ENCODE measurements at regions not wholly inside any gene's neighbourhood (a gene's known extent, or its start where the extent isn't known, plus 50 kb on each side); places are given as distances from the start of the nearest gene placed in this dataset.
"Not testable (repeated sequence)": the region's sequence is repeated elsewhere in the genome, so short reads cannot be mapped to it uniquely, and the experiment has no call there.

DNA sequence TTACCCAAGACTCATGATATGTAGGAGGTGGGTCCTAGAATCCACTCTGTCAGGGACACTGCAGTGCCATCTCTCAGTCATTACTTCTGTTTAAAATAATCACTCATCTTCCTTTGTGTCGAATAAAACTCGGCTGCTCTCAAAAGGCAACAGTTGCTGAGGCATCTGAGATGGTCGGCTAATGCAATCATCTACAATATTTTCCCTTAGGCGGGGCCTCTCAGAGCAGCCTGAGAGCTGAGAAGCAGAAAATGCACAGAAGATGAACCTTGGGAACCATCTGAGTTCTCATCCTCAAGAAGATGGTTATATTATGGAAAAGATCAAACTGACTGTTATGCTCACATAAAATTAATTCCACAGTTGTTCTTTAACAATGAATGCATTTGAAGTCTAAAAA, 1518.2 kb upstream of the TENM4 start:
- Histone ChIP-seq H3K9me3 (ENCODE audit: low read length) (no peaks in the 10 kb centered on the region), H3K4me3 (ENCODE audit: low read depth in 1 of 2, low read length in 2 of 2) (no peak overlapping the region), H3K4me1 (ENCODE audit: insufficient read depth, low read length) (no peaks in the 10 kb centered on the region), H3K27me3 (ENCODE audit: control insufficient read depth in 1 of 2, insufficient read depth in 2 of 2, low read length in 2 of 2) (no peaks in the 10 kb centered on the region), H3K27ac (ENCODE audit: low read depth, low read length) (no peak overlapping the region), H3K9ac (ENCODE audit: low read length) (no peak overlapping the region), H3K36me3 (ENCODE audit: insufficient read depth, low read length) (no peaks in the 10 kb centered on the region)

- Histone ChIP-seq H3K9ac (ENCODE audit: low read length) (no peak overlapping the region), H3K9me3 (ENCODE audit: low read length) (no peaks in the 10 kb centered on the region), H3K4me3 (ENCODE audit: low read depth in 1 of 2, low read length in 2 of 2) (no peak overlapping the region), H3K36me3 (ENCODE audit: insufficient read depth, low read length) (no peaks in the 10 kb centered on the region), H3K27me3 (ENCODE audit: control insufficient read depth in 1 of 2, insufficient read depth in 2 of 2, low read length in 2 of 2) (no peaks in the 10 kb centered on the region), H3K27ac (ENCODE audit: low read depth, low read length) (no peak overlapping the region), H3K4me1 (ENCODE audit: insufficient read depth, low read length) (no peaks in the 10 kb centered on the region)
Measured at GRCh38 chr11:80958361-80958760, 1517.5 kb upstream of the TENM4 start.

GRCh38 chr11:80955588-80955987, 1514.8 kb upstream of the TENM4 start:
- Histone ChIP-seq H3K27me3 (ENCODE audit: control insufficient read depth in 1 of 2, insufficient read depth in 2 of 2, low read length in 2 of 2) (no peaks in the 10 kb centered on the region), H3K9ac (ENCODE audit: low read length) (no peak overlapping the region), H3K36me3 (ENCODE audit: insufficient read depth, low read length) (no peaks in the 10 kb centered on the region), H3K4me1 (ENCODE audit: insufficient read depth, low read length) (no peaks in the 10 kb centered on the region), H3K9me3 (ENCODE audit: low read length) (no peaks in the 10 kb centered on the region), H3K4me3 (ENCODE audit: low read depth in 1 of 2, low read length in 2 of 2) (no peak overlapping the region), H3K27ac (ENCODE audit: low read depth, low read length) (no peak overlapping the region)

DNA sequence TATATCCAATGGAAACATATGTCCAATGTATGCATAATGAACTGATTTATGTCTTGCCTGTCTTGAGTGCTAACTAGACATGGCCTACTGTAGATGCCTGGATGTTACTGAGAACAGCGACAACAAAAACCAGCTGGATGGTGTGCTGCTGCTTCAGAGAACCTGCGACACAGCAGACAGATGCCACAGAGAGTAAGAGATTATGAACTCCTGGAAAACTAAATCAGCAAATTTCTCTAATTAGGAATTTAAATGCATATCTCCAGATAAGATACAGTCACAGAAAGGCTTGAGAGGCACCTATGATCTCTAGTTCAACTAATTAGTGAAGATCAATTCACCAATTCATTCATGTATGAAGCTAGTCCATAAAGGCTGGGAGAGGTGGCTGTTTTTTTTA, 1508.0 kb upstream of the TENM4 start:
- H3K9ac ChIP-seq (ENCODE audit: low read length), result no peak overlapping the region
- no peaks in the 10 kb centered on the region for H3K36me3 ChIP-seq (ENCODE audit: insufficient read depth, low read length)
- H3K4me3 ChIP-seq (ENCODE audit: low read depth in 1 of 2, low read length in 2 of 2), result no peak overlapping the region

GRCh38 chr11:80944758-80945157, 1503.9 kb upstream of the TENM4 start:
- H3K9me3 ChIP-seq (ENCODE audit: low read length), result no peaks in the 10 kb centered on the region

More for the DNA sequence above, 1508.0 kb upstream of the TENM4 start:
- no peaks in the 10 kb centered on the region for H3K27me3 ChIP-seq (ENCODE audit: control insufficient read depth in 1 of 2, insufficient read depth in 2 of 2, low read length in 2 of 2)
- no peak overlapping the region for H3K27ac ChIP-seq (ENCODE audit: low read depth, low read length)
- H3K9me3 ChIP-seq (ENCODE audit: low read length), result no peaks in the 10 kb centered on the region
- H3K4me1 ChIP-seq (ENCODE audit: insufficient read depth, low read length), result no peaks in the 10 kb centered on the region

GRCh38 chr11:80943226-80943625, 1502.4 kb upstream of the TENM4 start:
- H3K27ac ChIP-seq (ENCODE audit: low read depth, low read length), result no peak overlapping the region
- H3K9ac ChIP-seq (ENCODE audit: low read length), result no peak overlapping the region
- no peaks in the 10 kb centered on the region for H3K36me3 ChIP-seq (ENCODE audit: insufficient read depth, low read length)
- no peak overlapping the region for H3K4me3 ChIP-seq (ENCODE audit: low read depth in 1 of 2, low read length in 2 of 2)
- H3K27me3 ChIP-seq (ENCODE audit: control insufficient read depth in 1 of 2, insufficient read depth in 2 of 2, low read length in 2 of 2), result no peaks in the 10 kb centered on the region
- no peaks in the 10 kb centered on the region for H3K4me1 ChIP-seq (ENCODE audit: insufficient read depth, low read length)
- H3K9me3 ChIP-seq (ENCODE audit: low read length), result no peaks in the 10 kb centered on the region

More at GRCh38 chr11:80944758-80945157, 1503.9 kb upstream of the TENM4 start:
- no peak overlapping the region for H3K4me3 ChIP-seq (ENCODE audit: low read depth in 1 of 2, low read length in 2 of 2)
- no peaks in the 10 kb centered on the region for H3K4me1 ChIP-seq (ENCODE audit: insufficient read depth, low read length)
- no peaks in the 10 kb centered on the region for H3K27me3 ChIP-seq (ENCODE audit: control insufficient read depth in 1 of 2, insufficient read depth in 2 of 2, low read length in 2 of 2)
- no peak overlapping the region for H3K27ac ChIP-seq (ENCODE audit: low read depth, low read length)
- H3K36me3 ChIP-seq (ENCODE audit: insufficient read depth, low read length), result no peaks in the 10 kb centered on the region
- no peak overlapping the region for H3K9ac ChIP-seq (ENCODE audit: low read length)

- Histone ChIP-seq H3K4me1 (ENCODE audit: insufficient read depth, low read length) (no peaks in the 10 kb centered on the region), H3K27me3 (ENCODE audit: control insufficient read depth in 1 of 2, insufficient read depth in 2 of 2, low read length in 2 of 2) (no peaks in the 10 kb centered on the region), H3K4me3 (ENCODE audit: low read depth in 1 of 2, low read length in 2 of 2) (no peak overlapping the region), H3K9me3 (ENCODE audit: low read length) (no peaks in the 10 kb centered on the region), H3K9ac (ENCODE audit: low read length) (no peak overlapping the region), H3K36me3 (ENCODE audit: insufficient read depth, low read length) (no peaks in the 10 kb centered on the region), H3K27ac (ENCODE audit: low read depth, low read length) (no peak overlapping the region)
Measured at GRCh38 chr11:80937842-80938241, 1497.0 kb upstream of the TENM4 start.

GRCh38 chr11:80930038-80930437, 1489.2 kb upstream of the TENM4 start:
- H3K27ac ChIP-seq (ENCODE audit: low read depth, low read length), result no peak overlapping the region
- H3K4me1 ChIP-seq (ENCODE audit: insufficient read depth, low read length), result no peaks in the 10 kb centered on the region
- no peaks in the 10 kb centered on the region for H3K27me3 ChIP-seq (ENCODE audit: control insufficient read depth in 1 of 2, insufficient read depth in 2 of 2, low read length in 2 of 2)

DNA sequence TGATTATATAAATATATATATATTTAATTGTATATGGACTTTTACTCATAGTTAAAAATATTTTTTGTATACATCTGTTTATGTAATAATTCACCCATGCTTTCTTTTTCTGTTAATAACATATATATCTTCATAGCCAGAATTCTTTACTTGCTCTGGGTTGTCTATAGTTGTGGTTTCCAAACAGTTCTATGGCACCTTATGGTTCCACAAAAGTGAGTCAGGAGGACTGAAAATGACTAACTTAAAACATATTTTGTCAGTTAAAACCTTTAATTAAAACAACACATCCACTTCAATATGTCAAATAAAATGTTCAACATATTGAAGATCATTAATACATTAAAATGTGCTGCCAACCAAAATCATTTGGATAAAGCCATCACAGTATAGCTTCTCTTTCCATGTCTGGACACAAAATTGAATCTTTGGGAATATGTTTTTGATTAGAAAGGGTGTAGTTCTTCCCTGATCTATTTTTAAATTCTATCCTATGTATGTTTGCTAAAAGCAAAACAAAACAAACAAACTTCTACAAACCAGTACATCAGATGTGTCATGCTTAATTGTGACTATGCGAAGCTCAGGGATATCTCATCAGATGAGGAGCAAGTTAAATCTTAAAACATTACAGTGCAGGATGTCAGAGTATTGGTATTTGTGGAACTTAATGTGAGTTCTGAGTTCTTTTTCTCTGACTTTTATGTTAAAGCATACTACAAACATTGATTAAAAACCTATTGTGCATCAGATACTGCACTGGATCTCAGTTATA, 1488.4 kb upstream of the TENM4 start:
- H3K9me3 ChIP-seq (ENCODE audit: low read length), result no peaks in the 10 kb centered on the region
- H3K4me1 ChIP-seq (ENCODE audit: insufficient read depth, low read length), result no peaks in the 10 kb centered on the region
- H3K27me3 ChIP-seq (ENCODE audit: control insufficient read depth in 1 of 2, insufficient read depth in 2 of 2, low read length in 2 of 2), result no peaks in the 10 kb centered on the region
- no peak overlapping the region for H3K9ac ChIP-seq (ENCODE audit: low read length)
- no peaks in the 10 kb centered on the region for H3K36me3 ChIP-seq (ENCODE audit: insufficient read depth, low read length)
- no peak overlapping the region for H3K27ac ChIP-seq (ENCODE audit: low read depth, low read length)
- no peak overlapping the region for H3K4me3 ChIP-seq (ENCODE audit: low read depth in 1 of 2, low read length in 2 of 2)

More at GRCh38 chr11:80930038-80930437, 1489.2 kb upstream of the TENM4 start:
- H3K9ac ChIP-seq (ENCODE audit: low read length), result no peak overlapping the region
- H3K36me3 ChIP-seq (ENCODE audit: insufficient read depth, low read length), result no peaks in the 10 kb centered on the region
- H3K4me3 ChIP-seq (ENCODE audit: low read depth in 1 of 2, low read length in 2 of 2), result no peak overlapping the region
- no peaks in the 10 kb centered on the region for H3K9me3 ChIP-seq (ENCODE audit: low read length)

- Histone ChIP-seq H3K36me3 (ENCODE audit: insufficient read depth, low read length) (no peaks in the 10 kb centered on the region), H3K9ac (ENCODE audit: low read length) (no peak overlapping the region), H3K9me3 (ENCODE audit: low read length) (no peaks in the 10 kb centered on the region), H3K27me3 (ENCODE audit: control insufficient read depth in 1 of 2, insufficient read depth in 2 of 2, low read length in 2 of 2) (no peaks in the 10 kb centered on the region), H3K27ac (ENCODE audit: low read depth, low read length) (no peak overlapping the region), H3K4me3 (ENCODE audit: low read depth in 1 of 2, low read length in 2 of 2) (no peak overlapping the region), H3K4me1 (ENCODE audit: insufficient read depth, low read length) (no peaks in the 10 kb centered on the region)
Measured at GRCh38 chr11:80925321-80925720, 1484.5 kb upstream of the TENM4 start.

GRCh38 chr11:80921310-80921709, 1480.5 kb upstream of the TENM4 start:
- not testable (repeated sequence) for H3K9me3 ChIP-seq (ENCODE audit: low read length); H3K4me3 ChIP-seq (ENCODE audit: low read depth in 1 of 2, low read length in 2 of 2); H3K36me3 ChIP-seq (ENCODE audit: insufficient read depth, low read length); H3K27ac ChIP-seq (ENCODE audit: low read depth, low read length); H3K4me1 ChIP-seq (ENCODE audit: insufficient read depth, low read length); H3K27me3 ChIP-seq (ENCODE audit: control insufficient read depth in 1 of 2, insufficient read depth in 2 of 2, low read length in 2 of 2); H3K9ac ChIP-seq (ENCODE audit: low read length)

DNA sequence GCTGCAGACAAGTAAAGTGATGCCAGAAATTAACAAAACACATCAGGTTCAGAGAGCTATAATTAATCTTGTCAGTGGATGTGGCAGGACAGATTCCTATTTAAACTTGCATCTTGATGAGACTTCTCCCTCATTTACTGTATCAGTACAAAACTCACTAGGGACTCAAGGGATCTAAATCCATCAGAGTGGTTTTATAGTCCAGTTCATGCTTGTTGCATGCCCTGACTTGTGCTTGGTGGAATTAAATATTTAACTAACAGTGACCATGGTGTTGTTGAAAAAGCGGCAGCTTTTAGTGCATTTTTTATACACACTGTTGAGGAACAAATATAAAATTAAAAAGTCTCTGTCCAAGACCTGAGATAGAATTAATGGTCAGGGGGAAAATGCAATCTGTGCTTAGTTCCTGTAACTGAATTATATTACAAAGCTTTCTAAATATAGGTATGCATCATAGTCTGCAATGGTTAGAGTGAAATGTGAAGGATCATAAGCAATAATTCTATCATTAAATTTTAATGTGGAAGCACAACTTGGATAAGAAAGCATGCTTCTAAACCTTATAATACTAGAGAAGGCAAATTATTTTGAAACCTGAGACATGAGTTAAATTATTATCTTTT, 1475.5 kb upstream of the TENM4 start:
- H3K27ac ChIP-seq (ENCODE audit: low read depth, low read length), result no peak overlapping the region
- H3K27me3 ChIP-seq (ENCODE audit: control insufficient read depth in 1 of 2, insufficient read depth in 2 of 2, low read length in 2 of 2), result no peaks in the 10 kb centered on the region
- H3K9ac ChIP-seq (ENCODE audit: low read length), result no peak overlapping the region
- H3K9me3 ChIP-seq (ENCODE audit: low read length), result no peaks in the 10 kb centered on the region
- H3K36me3 ChIP-seq (ENCODE audit: insufficient read depth, low read length), result no peaks in the 10 kb centered on the region
- H3K4me1 ChIP-seq (ENCODE audit: insufficient read depth, low read length), result no peaks in the 10 kb centered on the region
- no peak overlapping the region for H3K4me3 ChIP-seq (ENCODE audit: low read depth in 1 of 2, low read length in 2 of 2)

Measured in muscle layer of colon (tissue), 2 donors.